Kidney (tissue), 13 donors: ENCODE measurements at regions not wholly inside any gene's neighbourhood (a gene's known extent, or its start where the extent isn't known, plus 50 kb on each side); places are given as distances from the start of the nearest gene placed in this dataset.

Source experiments
- DNase-seq, 5 donors: peaks; one replicate each; pipeline ENCODE4 v3.0.0-alpha.2; 2013 to 2020
- FAIRE-seq: peaks from 2 replicates; lab custom pipeline; 2012; peaks lifted over from hg19 to GRCh38; lab: Jason Lieb, UNC
- H3K27ac ChIP-seq, 2 donors: one replicate each; pipeline ENCODE4 v1.7.0; 2013; ENCODE audit warnings: low read depth in 2 of 2, low read length in 2 of 2, inconsistent platforms in 1 of 2
- H3K27me3 ChIP-seq: one replicate; pipeline ENCODE4 v1.7.1; 2013; ENCODE audit warnings: low read length, inconsistent platforms; ENCODE audit not compliant: control insufficient read depth, insufficient read depth
- H3K36me3 ChIP-seq, 3 donors: one replicate each; pipeline versions ENCODE4 v1.7.0 to v1.7.1; 2013; ENCODE audit warnings: low read length in 3 of 3, control low read depth in 1 of 3, inconsistent platforms in 1 of 3; ENCODE audit not compliant: insufficient read depth in 3 of 3, control insufficient read depth in 2 of 3
- H3K4me1 ChIP-seq, 3 donors: one replicate each; pipeline versions ENCODE4 v1.7.0 to v1.7.1; 2013; ENCODE audit warnings: low read length in 3 of 3, inconsistent platforms in 1 of 3, low read depth in 1 of 3; ENCODE audit not compliant: control insufficient read depth in 2 of 3, insufficient read depth in 2 of 3
- H3K4me3 ChIP-seq, 3 donors: one replicate each; pipeline versions ENCODE4 v1.7.0 to v1.8.1; 2013; ENCODE audit warnings: low read length in 3 of 3, control low read depth in 1 of 3, inconsistent platforms in 1 of 3
- H3K9ac ChIP-seq, 3 donors: one replicate each; pipeline versions ENCODE4 v1.7.0 to v1.7.1; 2013; ENCODE audit warnings: low read length in 3 of 3, control low read depth in 1 of 3, inconsistent platforms in 1 of 3
- H3K9me3 ChIP-seq, 3 donors: one replicate each; pipeline versions ENCODE4 v1.7.0 to v1.7.1; 2013; ENCODE audit warnings: low read length in 3 of 3, control low read depth in 1 of 3, inconsistent platforms in 1 of 3; ENCODE audit not compliant: control insufficient read depth in 2 of 3, insufficient read depth in 1 of 3
- intact Hi-C: fragments of 100-400 bp; cut with DNase I; formaldehyde crosslinking; loops from one replicate; pipeline ENCODE4 v1.11.1; 2022
- TF ChIP-seq, protein P1 (sequence below): IDR thresholded peaks from 3 replicates; pipeline ENCODE4 v1.5.1; 2012; ENCODE audit warnings: mild to moderate bottlenecking, moderate library complexity, borderline replicate concordance; ENCODE audit not compliant: insufficient read depth; ENCODE audit errors: extremely low read depth
- donor health status: control.
- donor health status: control.
- donor health status: control.
- donor health status: control.
- donor health status: control.
- donor health status: DM: yes; HTN: yes; CAD: no.
- donor health status: Normal renal cell carcinoma (clear cell type).

DNA sequence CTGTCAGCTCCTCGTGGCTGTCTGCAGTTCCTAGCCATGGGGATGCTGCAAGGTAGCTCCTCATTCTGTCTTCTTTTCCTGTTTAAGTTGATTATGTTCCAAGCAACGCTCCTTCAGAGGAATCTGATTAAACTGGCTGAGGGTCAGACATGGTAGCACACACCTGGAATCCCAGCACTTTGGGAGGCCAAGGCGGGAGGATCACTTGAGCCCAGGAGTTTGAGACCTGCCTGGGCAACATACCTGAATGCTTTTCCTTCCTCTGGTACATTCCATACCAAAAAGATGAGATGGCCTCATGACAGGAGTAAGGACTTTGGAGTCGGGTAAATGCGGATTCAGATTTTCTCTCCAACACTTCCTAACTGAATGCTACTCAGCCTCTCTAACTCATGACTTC is 246.8 kb upstream of the JARID2 start:
- H3K27ac ChIP-seq: no peak overlapping the region
- H3K9me3 ChIP-seq: no peaks in the 10 kb centered on the region
- DNase-seq (no peak), FAIRE-seq (no peak)
- intact Hi-C loops: no loop called here
- H3K4me3 ChIP-seq: no peak overlapping the region
- no peaks in the 10 kb centered on the region for H3K36me3 ChIP-seq
- no peaks in the 10 kb centered on the region for H3K4me1 ChIP-seq
- H3K9ac ChIP-seq: no peak overlapping the region
- no peaks in the 10 kb centered on the region for H3K27me3 ChIP-seq
- TF ChIP-seq, protein P1, sequence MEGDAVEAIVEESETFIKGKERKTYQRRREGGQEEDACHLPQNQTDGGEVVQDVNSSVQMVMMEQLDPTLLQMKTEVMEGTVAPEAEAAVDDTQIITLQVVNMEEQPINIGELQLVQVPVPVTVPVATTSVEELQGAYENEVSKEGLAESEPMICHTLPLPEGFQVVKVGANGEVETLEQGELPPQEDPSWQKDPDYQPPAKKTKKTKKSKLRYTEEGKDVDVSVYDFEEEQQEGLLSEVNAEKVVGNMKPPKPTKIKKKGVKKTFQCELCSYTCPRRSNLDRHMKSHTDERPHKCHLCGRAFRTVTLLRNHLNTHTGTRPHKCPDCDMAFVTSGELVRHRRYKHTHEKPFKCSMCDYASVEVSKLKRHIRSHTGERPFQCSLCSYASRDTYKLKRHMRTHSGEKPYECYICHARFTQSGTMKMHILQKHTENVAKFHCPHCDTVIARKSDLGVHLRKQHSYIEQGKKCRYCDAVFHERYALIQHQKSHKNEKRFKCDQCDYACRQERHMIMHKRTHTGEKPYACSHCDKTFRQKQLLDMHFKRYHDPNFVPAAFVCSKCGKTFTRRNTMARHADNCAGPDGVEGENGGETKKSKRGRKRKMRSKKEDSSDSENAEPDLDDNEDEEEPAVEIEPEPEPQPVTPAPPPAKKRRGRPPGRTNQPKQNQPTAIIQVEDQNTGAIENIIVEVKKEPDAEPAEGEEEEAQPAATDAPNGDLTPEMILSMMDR: no peak

DNA sequence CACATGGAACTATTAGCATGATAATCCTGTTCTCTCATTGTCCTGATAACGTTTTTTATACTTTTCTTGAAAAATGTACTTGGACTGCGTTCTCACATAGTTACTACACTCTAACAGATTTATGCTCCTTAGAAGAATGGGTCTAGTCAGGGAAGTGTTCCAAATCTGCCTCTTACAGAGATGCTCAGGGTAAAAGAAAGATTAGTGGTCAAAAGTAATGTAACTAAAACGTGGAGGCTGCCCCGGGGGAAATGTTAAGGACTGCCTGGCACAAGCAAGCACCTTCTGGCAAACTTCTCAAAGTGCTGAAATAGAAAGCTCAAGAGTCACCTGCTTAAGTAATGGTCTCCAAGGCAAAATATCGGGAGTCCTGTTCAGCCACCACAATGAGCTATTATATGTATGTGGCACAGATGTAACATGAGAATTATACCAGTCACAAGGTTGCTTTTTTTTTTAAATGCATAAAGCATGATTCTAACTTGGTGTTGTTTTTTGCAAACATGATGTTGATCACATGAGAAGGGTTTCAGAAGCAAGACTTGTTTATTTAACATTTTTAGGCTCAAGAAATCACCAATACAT is 244.5 kb upstream of the JARID2 start:
- intact Hi-C loops: no loop called here
- Histone ChIP-seq H3K27ac (no peak overlapping the region), H3K4me1 (no peaks in the 10 kb centered on the region), H3K27me3 (no peaks in the 10 kb centered on the region), H3K9ac (no peak overlapping the region), H3K36me3 (no peaks in the 10 kb centered on the region), H3K9me3 (no peaks in the 10 kb centered on the region), H3K4me3 (no peak overlapping the region)
- DNase-seq (no peak), FAIRE-seq (no peak)
- TF ChIP-seq, protein P1: no peak

DNA sequence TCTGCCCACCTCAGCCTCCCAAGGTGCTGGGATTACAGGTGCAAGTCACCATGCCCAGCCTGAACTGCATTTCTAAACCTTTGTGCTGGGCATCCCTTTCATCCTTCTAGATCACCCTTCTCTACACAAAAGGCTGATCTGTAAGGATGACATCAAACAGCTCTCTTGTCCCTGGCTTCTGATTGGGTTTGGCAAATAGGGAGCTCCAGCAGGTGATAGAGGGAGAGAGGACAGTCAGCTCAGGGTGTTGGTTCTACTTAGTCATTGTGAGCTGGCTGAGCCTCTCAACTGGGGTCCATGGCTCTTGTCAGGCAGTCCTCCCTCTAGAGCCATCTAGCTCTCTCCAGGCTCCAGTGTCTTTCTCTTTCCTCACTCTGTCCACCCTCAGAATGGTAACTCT is 237.6 kb upstream of the JARID2 start:
- H3K9ac ChIP-seq: no peak overlapping the region
- H3K36me3 ChIP-seq: no peaks in the 10 kb centered on the region
- intact Hi-C loops: no loop called here
- H3K9me3 ChIP-seq: no peaks in the 10 kb centered on the region
- no peak for DNase-seq
- no peak overlapping the region for H3K27ac ChIP-seq
- no peaks in the 10 kb centered on the region for H3K4me1 ChIP-seq
- no peak overlapping the region for H3K4me3 ChIP-seq
- TF ChIP-seq, protein P1: no peak
- no peak for FAIRE-seq
- H3K27me3 ChIP-seq: no peaks in the 10 kb centered on the region

DNA sequence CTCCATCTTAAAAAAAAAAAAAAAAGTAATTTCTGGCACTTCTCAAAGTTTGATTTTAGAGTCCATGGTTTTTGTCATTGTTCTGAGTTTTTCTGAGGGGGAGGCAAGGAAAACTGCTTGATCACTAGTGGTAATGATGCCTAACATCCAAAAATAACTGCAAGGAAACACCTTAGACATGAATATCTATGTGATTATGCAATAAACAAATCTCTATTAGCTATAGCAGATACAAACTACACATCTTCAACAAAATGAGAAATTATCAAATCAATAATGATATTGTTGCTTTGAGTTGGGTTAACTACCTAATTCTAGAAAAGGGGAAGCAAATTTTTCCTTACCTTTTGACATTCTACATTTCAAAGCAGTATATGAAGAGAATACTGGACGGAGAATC is 230.9 kb upstream of the JARID2 start:
- intact Hi-C loops: no loop called here
- Histone ChIP-seq H3K9ac (no peak overlapping the region), H3K4me1 (no peaks in the 10 kb centered on the region), H3K4me3 (no peak overlapping the region), H3K9me3 (no peaks in the 10 kb centered on the region), H3K27ac (no peak overlapping the region), H3K27me3 (no peaks in the 10 kb centered on the region), H3K36me3 (no peaks in the 10 kb centered on the region)
- FAIRE-seq (no peak), DNase-seq (no peak)
- TF ChIP-seq, protein P1: no peak
